B cell (primary cell): ENCODE measurements at regions not wholly inside any gene's neighbourhood (a gene's known extent, or its start where the extent isn't known, plus 50 kb on each side); places are given as distances from the start of the nearest gene placed in this dataset.

Experiments
- CTCF ChIP-seq: fragments of 200-600 bp; IDR thresholded peaks from one replicate; pipeline ENCODE4 v1.8.0; 2022; ENCODE audit warnings: antibody characterized with exemption, mild to moderate bottlenecking
- EZH2 ChIP-seq: IDR thresholded peaks from 2 replicates; pipeline ENCODE4 v1.6.1; 2012; ENCODE audit warnings: borderline replicate concordance, low read depth, mild to moderate bottlenecking, moderate library complexity, low read length; ENCODE audit not compliant: insufficient read depth, poor library complexity, severe bottlenecking

GRCh38 chr7:42991913-42992591 lies 59.9 kb downstream of the MRPL32 start:
- TF ChIP-seq CTCF: no peak
- no peak for TF ChIP-seq EZH2
